ENCODE measurements at regions not wholly inside any gene's neighbourhood (a gene's known extent, or its start where the extent isn't known, plus 50 kb on each side); places are given as distances from the start of the nearest gene placed in this dataset.
"Not testable (repeated sequence)": the region's sequence is repeated elsewhere in the genome, so short reads cannot be mapped to it uniquely, and the experiment has no call there.

- DNase-seq (ENCODE audit: low spot score) = no peak
Observed at GRCh38 chr3:168976969-168977368, 686.5 kb downstream of the MECOM start.

DNA sequence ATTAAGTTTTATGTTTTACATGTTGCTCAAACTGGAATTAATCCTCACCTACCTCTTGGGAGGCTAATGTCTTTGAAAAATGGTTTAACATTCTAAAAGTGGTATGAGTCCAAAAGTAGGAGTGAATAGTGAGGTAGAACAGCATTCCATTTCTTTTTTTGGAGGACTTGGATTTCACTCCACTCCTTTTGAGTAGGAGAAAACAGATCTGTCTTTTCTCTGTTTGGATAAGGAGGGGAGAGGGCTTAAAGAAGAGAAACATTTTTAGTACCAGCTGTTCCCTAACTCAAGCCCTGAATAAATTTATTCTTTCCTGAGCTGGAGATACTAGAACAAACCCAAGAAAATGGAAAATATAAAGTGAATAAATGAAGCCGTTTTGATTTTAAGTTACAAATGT, 687.9 kb downstream of the MECOM start:
- no peak for DNase-seq (ENCODE audit: low spot score)

DNA sequence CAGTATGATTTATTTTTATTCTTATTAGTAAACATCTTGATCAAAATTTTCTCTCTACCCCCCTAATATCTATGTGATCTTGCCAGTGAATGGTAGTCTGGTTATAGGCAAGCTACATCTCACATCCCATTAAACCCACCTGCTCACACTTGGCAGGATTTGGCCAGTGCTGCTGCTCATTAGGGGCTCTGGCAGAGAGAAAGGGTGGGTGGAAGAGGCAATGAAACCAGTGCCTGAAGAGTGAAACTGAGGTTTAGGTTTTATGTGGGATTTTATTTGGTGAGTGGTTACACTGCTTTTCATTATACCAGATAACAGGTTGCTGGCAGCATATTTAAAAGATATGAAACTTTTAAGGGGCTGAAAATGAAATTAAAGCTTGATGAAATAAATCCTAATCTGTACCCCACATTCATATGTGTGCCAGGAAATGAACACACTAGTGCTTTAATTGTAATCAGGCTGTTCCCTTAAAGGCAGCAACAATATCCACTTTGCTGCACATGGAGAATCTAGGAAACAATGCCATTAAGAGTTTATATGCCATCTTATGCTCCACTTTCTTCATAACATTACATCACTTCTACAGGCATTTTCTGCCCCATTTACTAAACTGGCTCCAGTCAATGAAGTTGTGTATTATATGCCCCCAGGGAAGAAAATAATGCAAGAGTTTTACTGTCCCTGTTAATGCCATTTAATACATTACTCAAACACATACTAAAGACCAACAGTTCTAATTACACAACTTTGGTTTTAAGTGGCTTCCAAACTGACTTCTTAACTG, 688.7 kb downstream of the MECOM start:
- DNase-seq (ENCODE audit: low spot score) = no peak

- DNase-seq (ENCODE audit: low spot score) = no peak
Observed at GRCh38 chr3:168973897-168974296, 689.6 kb downstream of the MECOM start.

GRCh38 chr3:168973206-168973605, 690.3 kb downstream of the MECOM start:
- DNase-seq (ENCODE audit: low spot score) = no peak

DNA sequence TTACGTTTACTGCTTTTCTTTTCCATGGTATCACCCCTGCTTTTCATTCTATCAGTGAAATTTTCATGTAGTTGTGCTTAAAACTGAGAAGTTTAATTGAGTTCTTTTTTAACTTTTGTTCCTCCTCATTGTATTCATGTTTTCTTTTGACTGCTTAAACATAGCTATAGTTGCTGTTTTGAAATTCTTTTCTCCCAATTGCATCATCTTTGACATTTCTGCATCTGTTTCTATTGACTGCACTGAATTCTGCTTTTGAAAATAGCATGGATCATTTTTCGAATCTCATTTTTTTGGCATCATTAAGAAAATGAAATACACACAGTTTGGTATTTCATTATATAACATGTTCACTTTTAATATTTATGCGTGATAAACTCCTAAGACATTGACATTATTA, 694.9 kb downstream of the MECOM start:
- DNase-seq (ENCODE audit: low spot score) = no peak

DNA sequence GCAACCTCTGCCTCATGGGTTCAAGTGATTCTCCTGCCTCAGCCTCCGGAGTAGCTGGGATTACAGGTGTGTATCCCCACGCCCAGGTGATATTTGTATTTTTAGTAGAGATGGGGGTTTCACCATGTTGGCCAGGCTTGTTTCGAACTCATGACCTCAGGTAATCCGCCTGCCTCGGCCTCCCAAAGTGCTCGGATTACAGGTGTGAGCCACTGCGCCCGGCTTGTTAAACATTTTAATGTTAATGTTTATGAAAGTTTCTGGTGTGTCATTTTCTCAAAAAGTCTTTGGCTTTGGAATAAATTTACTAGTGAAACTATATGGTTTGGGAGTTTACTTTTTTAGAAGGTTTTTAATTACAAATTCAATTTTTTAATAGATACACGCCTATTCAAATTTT, 698.8 kb downstream of the MECOM start:
- DNase-seq (ENCODE audit: low spot score) = no peak

GRCh38 chr3:168961271-168961670, 702.2 kb downstream of the MECOM start:
- no peak for DNase-seq (ENCODE audit: low spot score)

GRCh38 chr3:168959731-168960130, 703.8 kb downstream of the MECOM start:
- no peak for DNase-seq (ENCODE audit: low spot score)

DNA sequence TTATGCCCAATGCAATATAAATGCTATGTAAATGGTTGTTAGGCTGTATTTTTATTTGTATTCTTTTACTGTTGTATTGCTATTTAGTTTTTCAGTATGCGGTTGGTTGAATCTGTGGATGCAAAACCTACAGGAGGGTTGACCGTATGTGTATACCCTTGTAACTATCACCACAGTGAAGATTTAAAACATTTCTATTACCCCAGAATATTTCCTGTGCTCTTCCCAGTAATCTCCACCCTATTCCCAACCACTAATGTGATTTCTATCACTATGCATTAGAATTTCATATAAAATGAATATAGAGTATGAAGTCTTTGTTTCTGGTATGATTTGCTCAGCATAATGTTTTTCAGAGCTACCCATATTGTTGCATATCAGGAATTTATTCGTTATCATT, 705.0 kb downstream of the MECOM start:
- DNase-seq (ENCODE audit: low spot score) = no peak

DNA sequence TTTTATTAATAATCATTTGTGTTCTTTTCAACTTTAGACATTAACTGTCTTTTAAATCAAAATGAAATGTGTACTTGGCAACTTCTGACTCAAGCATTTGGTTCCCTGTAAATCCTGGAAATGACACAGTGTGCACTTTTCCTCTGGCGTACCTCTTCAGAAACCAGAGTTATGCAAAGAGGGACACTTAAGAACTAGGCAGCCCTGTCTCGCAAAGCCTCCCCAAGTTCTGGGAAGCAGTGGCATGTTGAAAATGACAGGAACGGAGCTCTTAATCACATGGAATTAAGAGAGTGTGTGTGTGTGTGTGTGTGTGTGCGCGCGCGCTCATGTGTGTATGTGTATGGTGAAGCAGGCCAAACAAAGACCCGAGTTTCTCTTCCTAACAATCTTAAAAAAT, 707.4 kb downstream of the MECOM start:
- no peak for DNase-seq (ENCODE audit: low spot score)

GRCh38 chr3:168952551-168952950, 711.0 kb downstream of the MECOM start:
- no peak for DNase-seq (ENCODE audit: low spot score)

DNA sequence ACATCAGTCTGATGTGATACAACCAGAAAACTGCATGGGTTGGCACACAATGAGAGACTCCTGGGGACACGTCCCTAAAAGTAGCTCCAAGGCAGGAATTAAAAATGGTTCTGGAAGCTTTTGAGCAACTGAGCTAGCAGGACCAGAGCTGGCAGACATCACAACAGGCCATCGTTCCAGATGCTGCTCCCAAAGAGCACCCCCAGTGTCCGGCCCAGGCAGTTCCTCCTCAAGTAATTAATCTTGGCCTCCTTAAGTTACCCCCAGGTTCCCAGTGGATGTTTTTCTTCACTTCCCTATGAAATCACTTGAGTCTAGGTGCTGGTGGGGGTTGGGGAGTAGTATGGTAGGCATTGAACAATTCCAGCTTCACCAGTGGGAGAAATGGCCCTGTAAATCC, 711.6 kb downstream of the MECOM start:
- DNase-seq (ENCODE audit: low spot score) = no peak

DNA sequence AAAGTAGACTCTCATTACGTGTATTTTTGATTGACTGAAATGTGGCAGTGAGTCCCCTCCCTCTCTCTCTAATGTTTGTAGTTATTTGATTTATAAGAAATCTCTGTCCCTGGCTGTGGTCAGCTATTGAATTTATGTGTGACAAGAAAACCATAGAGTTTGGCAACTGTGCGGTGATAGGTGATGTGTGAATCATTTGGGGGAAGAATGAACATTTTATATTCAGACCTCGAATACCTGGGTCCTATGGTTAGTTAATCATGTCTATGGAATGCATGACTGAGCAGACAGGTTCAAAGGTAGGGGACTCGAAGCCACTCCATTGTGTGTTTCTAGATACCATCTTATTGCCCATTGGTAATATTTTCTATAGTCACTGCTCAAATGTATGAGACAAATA, 712.1 kb downstream of the MECOM start:
- DNase-seq (ENCODE audit: low spot score) = no peak

GRCh38 chr3:168950622-168951021, 712.9 kb downstream of the MECOM start:
- no peak for DNase-seq (ENCODE audit: low spot score)

- DNase-seq (ENCODE audit: low spot score) = no peak
Observed at GRCh38 chr3:168939651-168940238, 723.8 kb downstream of the MECOM start.

DNA sequence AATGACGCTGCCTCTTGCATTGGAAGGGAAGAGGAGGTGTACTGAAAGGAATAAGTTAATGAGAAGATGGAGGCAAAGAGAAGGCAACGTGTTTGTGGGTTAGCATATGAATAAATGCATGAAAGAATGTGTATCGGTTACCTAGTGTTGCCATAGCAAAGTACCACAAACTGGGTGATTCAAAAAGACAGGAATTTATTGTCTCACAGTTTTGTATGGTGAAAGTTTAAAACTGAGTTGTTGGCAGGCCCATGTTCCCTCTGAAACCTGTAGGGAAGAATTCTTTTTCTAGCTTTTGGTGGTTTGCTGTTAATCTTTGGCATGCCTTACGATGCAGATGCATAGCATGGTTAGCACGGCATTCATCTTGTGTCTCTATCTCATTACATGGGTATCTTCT, 729.9 kb downstream of the MECOM start:
- DNase-seq (ENCODE audit: low spot score) = no peak

DNA sequence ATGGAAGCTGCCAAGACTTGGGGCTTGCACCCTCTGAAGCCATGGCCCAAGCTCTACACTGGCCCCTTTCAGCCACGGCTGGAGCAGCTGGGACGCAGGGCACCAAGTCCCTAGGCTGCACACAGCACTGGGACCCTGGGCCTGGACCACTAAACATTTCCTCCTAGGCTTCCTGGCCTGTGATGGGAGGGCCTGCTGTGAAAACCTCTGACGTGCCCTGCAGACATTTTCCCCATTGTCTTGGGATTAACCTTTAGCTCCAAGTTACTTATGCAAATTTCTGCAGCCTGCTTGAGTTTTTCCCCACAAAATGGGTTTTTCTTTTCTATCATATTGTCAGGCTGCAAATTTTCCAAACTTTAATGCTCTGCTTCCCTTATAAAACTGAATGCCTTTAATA, 733.5 kb downstream of the MECOM start:
- DNase-seq (ENCODE audit: low spot score) = not testable (repeated sequence)

DNA sequence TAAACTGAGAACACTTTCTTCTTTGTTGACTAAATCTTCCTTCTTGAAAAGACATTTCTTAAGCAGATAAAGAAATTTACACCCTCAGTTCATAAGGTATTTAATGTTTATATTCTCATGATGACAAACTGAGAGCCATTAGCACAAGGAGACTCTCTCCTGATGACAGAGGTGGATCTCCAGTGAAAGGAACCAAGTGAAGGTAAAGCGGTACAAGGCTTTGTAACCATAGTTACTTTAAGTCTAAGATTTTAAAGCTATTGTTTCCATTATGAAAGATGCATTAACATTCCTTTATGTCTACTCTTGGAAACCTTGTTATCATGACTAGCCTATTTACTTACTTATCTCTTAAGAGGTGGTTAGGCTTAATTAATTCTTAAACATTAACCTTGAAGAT, 737.1 kb downstream of the MECOM start:
- no peak for DNase-seq (ENCODE audit: low spot score)

GRCh38 chr3:168925568-168925967, 737.9 kb downstream of the MECOM start:
- no peak for DNase-seq (ENCODE audit: low spot score)

GRCh38 chr3:168914662-168915061, 748.9 kb downstream of the MECOM start:
- no peak for DNase-seq (ENCODE audit: low spot score)

GRCh38 chr3:168909260-168909659, 754.3 kb downstream of the MECOM start:
- no peak for DNase-seq (ENCODE audit: low spot score)

DNA sequence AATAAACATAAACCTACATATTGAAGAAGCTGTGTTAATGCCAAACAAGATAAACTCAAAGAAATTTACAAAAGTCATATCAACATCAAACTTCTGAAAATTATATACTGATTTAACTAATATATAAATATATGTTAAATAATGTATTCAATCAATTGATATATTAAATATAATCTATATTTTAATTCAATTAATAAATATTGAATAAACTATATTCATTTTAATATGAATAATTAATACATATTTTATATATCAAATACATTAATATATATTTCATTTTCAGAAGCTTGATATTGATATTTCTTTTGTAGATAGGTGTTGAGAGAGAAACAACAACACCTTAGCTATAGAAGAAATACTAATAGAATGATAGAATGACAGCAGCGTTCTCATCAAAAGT, 768.1 kb downstream of the MECOM start:
- no peak for DNase-seq (ENCODE audit: low spot score)

DNA sequence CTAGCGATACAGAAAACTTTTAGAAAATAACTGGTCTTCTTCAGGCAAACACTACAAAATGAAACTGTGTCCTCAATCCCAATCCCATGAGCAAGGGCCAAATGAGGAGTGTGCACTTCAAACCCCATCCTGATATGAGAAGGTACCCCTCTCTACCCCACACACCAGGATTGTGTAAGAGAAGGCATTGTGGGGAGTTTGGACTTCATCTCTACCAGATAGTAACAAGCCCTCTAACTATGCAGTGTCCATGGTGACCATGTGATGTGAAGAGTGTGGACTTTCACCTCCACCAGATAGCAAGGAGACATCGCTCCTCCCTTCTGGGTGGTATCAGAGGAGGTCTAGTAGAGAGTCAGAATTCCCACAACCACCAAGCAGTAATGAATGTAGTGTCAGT, 769.3 kb downstream of the MECOM start:
- DNase-seq (ENCODE audit: low spot score) = no peak
